GM12878 (cell line): ENCODE measurements at regions not wholly inside any gene's neighbourhood (a gene's known extent, or its start where the extent isn't known, plus 50 kb on each side); places are given as distances from the start of the nearest gene placed in this dataset.

Experiments
- ATAC-seq: fragments of 200-7000 bp; cut with Tn5 transposase; 3 replicates; pipeline ENCODE4 v1.9.1; 2020; ENCODE audit warnings: mild to moderate bottlenecking, moderate library complexity
- BruUV-seq: library from RNA; stranded (reverse); fragments of 400-500 nt; replicated peaks from 2 replicates; lab custom pipeline; 2021; lab: Mats Ljungman, UMichigan
- CTCF ChIA-PET: fragments of 300-600 bp; sonication (Branson Sonifier 250); formaldehyde crosslinking; extraction: SDS; loops from one replicate; lab custom pipeline; 2021; ENCODE audit warnings: inconsistent platforms; lab: Yijun Ruan, JAX
- POLR2A ChIA-PET: fragments of 350-600 bp; formaldehyde crosslinking; extraction: SDS; loops from one replicate; lab custom pipeline; 2021; ENCODE audit warnings: inconsistent platforms; lab: Charles Lee
- RAD21 ChIA-PET: fragments of 300-600 bp; sonication (Branson Sonifier 250); formaldehyde crosslinking; loops from one replicate; lab custom pipeline; 2023; ENCODE audit warnings: antibody characterized with exemption; ENCODE audit not compliant: unreplicated experiment; lab: Charles Lee
- SMC1A ChIA-PET: fragments of 300-600 bp; sonication (Branson Sonifier 250); formaldehyde crosslinking; loops from one replicate; lab custom pipeline; 2023; ENCODE audit not compliant: unreplicated experiment, uncharacterized antibody; lab: Charles Lee
- DNase-seq: peaks from one replicate; pipeline ENCODE4 v3.0.0-alpha.2; 2011; ENCODE audit warnings: low read depth, low spot score
- FAIRE-seq: peaks from 3 replicates; lab custom pipeline; 2011; peaks lifted over from hg19 to GRCh38; lab: Jason Lieb, UNC
- H2AFZ ChIP-seq: 2 replicates; pipeline ENCODE4 v1.6.0; 2011; ENCODE audit warnings: low read depth, low read length, control low read depth; ENCODE audit not compliant: control insufficient read depth
- H3K27ac ChIP-seq: 2 replicates; pipeline ENCODE4 v1.5.1; 2011; ENCODE audit warnings: control low read depth; ENCODE audit not compliant: control insufficient read depth, insufficient read depth
- H3K27me3 ChIP-seq, 2 experiments: replicated peaks in 1 of 2; 2 replicates each; pipeline versions ENCODE4 v1.6.0 to v1.6.1; 2011; ENCODE audit warnings: low read length in 1 of 2; ENCODE audit not compliant: control insufficient read depth in 2 of 2, insufficient read depth in 2 of 2
- H3K36me3 ChIP-seq, 2 experiments: 2 replicates each; pipeline ENCODE4 v1.5.1; 2011; ENCODE audit warnings: low read length in 1 of 2; ENCODE audit not compliant: control insufficient read depth in 2 of 2, insufficient read depth in 2 of 2
- H3K4me1 ChIP-seq: 2 replicates; pipeline ENCODE4 v1.6.1; 2011; ENCODE audit warnings: mild to moderate bottlenecking, low read length, moderate library complexity, mixed read lengths; ENCODE audit not compliant: control insufficient read depth, insufficient read depth
- H3K4me2 ChIP-seq: 2 replicates; pipeline ENCODE4 v1.6.0; 2011; ENCODE audit warnings: control low read depth; ENCODE audit not compliant: control insufficient read depth, insufficient read depth
- H3K4me3 ChIP-seq: fragments of 200-600 bp; sonication (generic); 2 replicates; pipeline ENCODE4 v1.5.1; 2016
- H3K79me2 ChIP-seq: 2 replicates; pipeline ENCODE4 v1.6.0; 2011; ENCODE audit warnings: low read length; ENCODE audit not compliant: control insufficient read depth, insufficient read depth
- H3K9ac ChIP-seq: 2 replicates; pipeline ENCODE4 v1.8.0; 2011; ENCODE audit warnings: low read length, control low read depth, mixed read lengths; ENCODE audit not compliant: control insufficient read depth, insufficient read depth
- H3K9me3 ChIP-seq: replicated peaks from 3 replicates; pipeline ENCODE4 v1.5.1; 2011; ENCODE audit warnings: mild to moderate bottlenecking, low read length; ENCODE audit not compliant: control insufficient read depth, insufficient read depth
- H4K20me1 ChIP-seq: 2 replicates; pipeline ENCODE4 v1.6.0; 2011; ENCODE audit not compliant: control insufficient read depth, insufficient read depth
- KAT2A ChIP-seq: conservative IDR thresholded peaks from 2 replicates; pipeline ENCODE4 v1.6.1; 2011; ENCODE audit warnings: low read depth, low read length; ENCODE audit not compliant: control insufficient read depth
- NRF1 ChIP-seq: conservative IDR thresholded peaks from 2 replicates; pipeline ENCODE4 v1.6.1; 2011; ENCODE audit warnings: mild to moderate bottlenecking, low read depth, low read length, improper control_type of control experiment
- PKNOX1 ChIP-seq: fragments of 450-650 bp; IDR thresholded peaks from 2 replicates; pipeline ENCODE4 v1.6.1; 2016; ENCODE audit warnings: mild to moderate bottlenecking
- RUNX3 ChIP-seq: IDR thresholded peaks from 2 replicates; pipeline ENCODE4 v1.6.1; 2012; ENCODE audit warnings: low read length, inconsistent platforms
- SMAD5 ChIP-seq: IDR thresholded peaks from 2 replicates; pipeline ENCODE4 v1.6.1; 2016; ENCODE audit warnings: antibody characterized with exemption, low read depth
- SMARCA5 ChIP-seq: fragments of 450-650 bp; IDR thresholded peaks from 2 replicates; pipeline ENCODE4 v1.6.1; 2017; ENCODE audit warnings: mild to moderate bottlenecking
- ZNF687 ChIP-seq: fragments of 450-650 bp; IDR thresholded peaks from 2 replicates; pipeline ENCODE4 v1.6.1; 2017; ENCODE audit warnings: mild to moderate bottlenecking, moderate library complexity
- WGBS: methylation state at CpG from one replicate; pipeline ENCODE4 v1.1.6; 2016; ENCODE audit warnings: low lambda C conversion rate; ENCODE audit not compliant: insufficient replicate concordance, insufficient coverage; ENCODE audit errors: missing lambda C conversion rate; 5-methylcytosine and 5-hydroxymethylcytosine counted together
- in situ Hi-C: fragments of 300-500 bp; cut with MboI; formaldehyde crosslinking; loops from 9 replicates; pipeline ENCODE4 v1.14.3; 2018; ENCODE audit warnings: mixed read lengths
- intact Hi-C: fragments of 100-400 bp; cut with micrococcal nuclease; formaldehyde crosslinking; loops from one replicate; pipeline ENCODE4 v1.14.2; 2022; ENCODE audit not compliant: unreplicated experiment

- SMC1A ChIA-PET = interaction anchor here (1.0 kb wide), 1 partner anchor 79 kb away, joined by 3 read pairs; no protein-coding TSS in a partner anchor
- no peaks in the 10 kb centered on the region for H3K79me2 ChIP-seq
- intact Hi-C loops (no loop called here), in situ Hi-C loops (no loop called here)
- no peaks in the 10 kb centered on the region for H3K4me1 ChIP-seq
- H3K27ac ChIP-seq = no peak overlapping the region
- H4K20me1 ChIP-seq = no peaks in the 10 kb centered on the region
- POLR2A ChIA-PET = no interaction called here
- H3K4me2 ChIP-seq = no peak overlapping the region
- CTCF ChIA-PET = no interaction called here
- ATAC-seq (no peak), DNase-seq (no peak), FAIRE-seq (no peak)
- no peak overlapping the region for H3K9ac ChIP-seq
- H2AFZ ChIP-seq = no peak overlapping the region
- RAD21 ChIA-PET = no interaction called here
- no peaks in the 10 kb centered on the region; the same call in none of the 3 replicates for H3K9me3 ChIP-seq
- no peak for TF ChIP-seq RUNX3
- no peak for TF ChIP-seq KAT2A
- TF ChIP-seq NRF1 = no peak
- TF ChIP-seq SMARCA5 = no peak
- no peak for TF ChIP-seq SMAD5
- TF ChIP-seq ZNF687 = no peak
- TF ChIP-seq PKNOX1 = no peak
- H3K27me3 ChIP-seq = no peaks in the 10 kb centered on the region
- no TSS peak for BruUV-seq
- WGBS = 78% methylated on average over 3 of the region's 3 CpGs
- H3K36me3 ChIP-seq = no peaks in the 10 kb centered on the region
- H3K4me3 ChIP-seq = no peak overlapping the region
These were observed 88.9 kb downstream of the CCR1 start for GRCh38 chr3:46119253-46119652.
